PC-3 (cell line): ENCODE measurements at regions not wholly inside any gene's neighbourhood (a gene's known extent, or its start where the extent isn't known, plus 50 kb on each side); places are given as distances from the start of the nearest gene placed in this dataset.

ENCODE experiments used
- CTCF ChIP-seq: fragments of 300-600 bp; sonication (generic); conservative IDR thresholded peaks from 2 replicates; pipeline ENCODE4 v1.5.1; 2017; ENCODE audit warnings: antibody characterized with exemption, low read depth, mild to moderate bottlenecking, low read length
- EZH2 ChIP-seq: fragments of 300-600 bp; sonication (generic); IDR thresholded peaks from one replicate; pipeline ENCODE4 v1.6.1; 2017; ENCODE audit warnings: antibody characterized with exemption, mild to moderate bottlenecking, low read length; ENCODE audit not compliant: unreplicated experiment
- EZH2phosphoT487 ChIP-seq: fragments of 300-600 bp; sonication (generic); IDR thresholded peaks from 2 replicates; pipeline ENCODE4 v1.6.1; 2018; ENCODE audit warnings: mild to moderate bottlenecking, antibody characterized with exemption, low read length, borderline replicate concordance

DNA sequence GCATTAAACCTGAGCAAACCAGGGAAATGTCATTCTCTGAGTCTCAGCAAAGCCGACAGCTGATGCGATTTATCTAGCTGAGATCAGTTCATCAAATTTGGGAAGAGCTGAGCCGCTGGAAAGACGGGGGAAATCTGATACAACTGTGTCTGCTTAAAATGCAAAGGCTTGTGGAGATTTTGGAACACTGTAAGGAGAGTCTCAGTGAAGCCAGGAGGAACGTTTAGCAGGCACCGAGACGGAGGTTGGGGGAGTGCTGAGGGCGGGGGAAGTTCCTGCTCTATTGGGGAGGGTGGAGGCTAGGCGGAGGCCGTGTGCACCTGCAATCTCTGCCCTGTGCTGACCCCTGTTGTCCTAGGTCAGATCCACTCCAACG is 143.2 kb upstream of the CSF3R start:
- TF ChIP-seq CTCF = no peak
- no peak for TF ChIP-seq EZH2
- no peak for TF ChIP-seq EZH2phosphoT487
